GM19328 (cell line): ENCODE measurements at regions not wholly inside any gene's neighbourhood (a gene's known extent, or its start where the extent isn't known, plus 50 kb on each side); places are given as distances from the start of the nearest gene placed in this dataset.
"Not testable (repeated sequence)": the region's sequence is repeated elsewhere in the genome, so short reads cannot be mapped to it uniquely, and the experiment has no call there.

Source experiments
- ATAC-seq: cut with Tn5 transposase; IDR thresholded peaks from one replicate; pipeline ENCODE4 v1.9.1; 2021; ENCODE audit warnings: mild to moderate bottlenecking, moderate library complexity; ENCODE audit not compliant: unreplicated experiment

DNA sequence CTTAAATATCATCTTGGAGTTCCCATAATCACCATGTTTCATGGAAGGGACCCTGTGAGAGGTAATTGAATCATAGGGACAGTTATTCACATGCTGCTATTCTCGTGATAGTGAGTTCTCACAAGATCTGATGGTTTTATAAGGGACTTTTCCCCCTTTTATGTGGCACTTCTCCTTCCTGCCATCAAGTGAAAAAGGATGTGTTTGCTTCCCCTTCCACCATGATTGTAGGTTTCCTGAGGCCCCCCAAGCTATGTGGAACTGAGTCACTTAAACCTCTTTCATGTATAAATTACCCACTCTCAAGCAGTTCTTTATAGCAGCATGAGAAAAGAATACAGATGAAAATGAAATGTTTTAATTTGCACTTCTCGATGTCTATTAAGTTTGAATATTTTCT is 112.0 kb downstream of the ZNF648 start:
- no peak for ATAC-seq

DNA sequence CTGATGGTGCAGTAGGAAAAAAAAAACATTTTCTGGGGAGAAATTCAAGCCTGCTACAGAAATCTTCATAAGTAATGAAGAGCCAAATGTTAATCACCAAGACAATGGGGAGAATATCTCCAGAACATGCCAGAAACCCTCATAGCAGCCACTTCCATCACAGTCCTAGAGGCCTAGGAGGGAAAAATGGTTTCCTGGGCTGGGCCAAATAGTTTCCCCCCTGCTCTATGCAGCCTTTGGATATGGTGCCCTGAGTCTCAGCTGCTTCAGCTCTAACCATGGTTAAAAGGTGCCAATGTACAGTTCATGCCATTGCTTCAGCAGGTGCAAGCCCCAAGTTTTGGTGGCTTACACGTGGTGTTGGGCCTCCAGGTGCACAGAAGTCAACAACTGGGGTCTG is 113.1 kb downstream of the ZNF648 start:
- ATAC-seq: no peak

DNA sequence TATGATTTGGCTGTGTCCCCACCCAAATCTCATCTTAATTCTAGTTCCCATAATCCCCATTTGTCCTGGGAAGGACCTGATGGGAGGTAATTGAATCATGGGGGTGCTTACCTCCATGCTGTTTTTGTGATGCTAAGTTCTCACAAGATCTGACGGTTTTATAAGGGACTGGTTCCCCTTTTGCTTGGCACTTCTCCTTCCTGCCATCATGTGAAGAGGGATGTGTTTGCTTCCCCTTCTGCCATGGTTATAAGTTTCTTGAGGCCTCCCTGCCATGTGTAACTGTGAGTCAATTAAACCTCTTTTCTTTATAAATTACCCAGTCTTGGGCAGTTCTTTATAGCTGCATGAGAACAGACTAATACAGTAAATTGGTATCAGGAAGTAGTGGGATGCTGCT is 114.1 kb downstream of the ZNF648 start:
- ATAC-seq: no peak

DNA sequence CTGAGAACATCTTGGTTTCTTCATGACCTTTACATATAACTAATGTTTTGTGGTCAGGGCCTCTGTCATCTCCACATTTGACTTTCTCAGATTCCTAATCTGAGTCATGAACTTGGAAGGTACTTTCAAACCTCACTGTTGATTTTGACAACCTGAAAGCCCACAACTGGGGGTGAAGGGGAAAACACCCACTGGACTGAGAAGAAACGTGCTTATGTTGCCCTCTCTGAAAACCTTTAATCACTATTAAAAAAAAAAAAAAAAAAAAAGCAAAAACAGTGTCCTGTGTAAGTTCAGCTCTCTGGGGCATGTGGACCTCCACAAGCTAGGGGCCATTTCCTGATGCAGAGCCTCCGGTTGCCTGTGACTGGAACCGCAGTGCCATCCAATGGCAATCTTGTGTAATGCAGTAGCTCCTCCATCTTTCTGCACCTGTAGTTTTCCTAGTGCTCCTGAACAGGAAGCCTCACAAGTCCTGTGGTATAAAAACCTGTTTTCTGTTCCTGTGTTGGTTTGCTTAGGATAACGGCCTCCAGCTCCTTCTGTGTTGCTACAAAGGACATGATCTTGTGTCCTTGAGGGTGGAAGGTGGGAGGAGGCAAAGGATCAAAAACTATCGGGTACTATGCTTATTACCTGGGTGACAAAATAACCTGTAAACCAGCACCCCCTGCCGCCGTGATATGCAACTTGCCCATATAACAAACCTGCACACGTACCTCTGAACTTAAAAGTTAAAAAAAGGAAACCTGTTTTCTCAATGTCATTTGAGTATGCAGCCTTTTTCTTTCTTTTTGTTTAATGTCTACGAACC is 124.5 kb downstream of the ZNF648 start:
- ATAC-seq: peak; percentile 77

DNA sequence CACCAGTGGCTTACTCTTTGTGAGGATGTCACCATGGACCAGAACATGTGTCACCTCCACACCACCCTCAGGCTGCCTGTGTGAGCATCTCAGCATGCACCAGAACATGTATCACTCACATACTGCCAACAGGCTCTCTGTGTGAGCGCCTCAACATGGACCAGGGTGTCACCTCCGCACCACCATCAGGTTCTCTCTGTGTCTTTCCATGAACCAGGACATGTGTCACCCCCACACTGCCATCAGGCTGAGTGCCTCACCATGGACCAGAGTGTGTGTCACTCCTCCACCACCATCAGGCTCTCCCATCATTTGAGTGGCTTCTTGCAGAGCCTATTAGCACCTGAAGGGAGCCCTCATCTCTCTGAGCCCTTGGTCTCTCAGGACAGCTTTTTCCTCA is 125.2 kb downstream of the ZNF648 start:
- peak; percentile 29 for ATAC-seq

DNA sequence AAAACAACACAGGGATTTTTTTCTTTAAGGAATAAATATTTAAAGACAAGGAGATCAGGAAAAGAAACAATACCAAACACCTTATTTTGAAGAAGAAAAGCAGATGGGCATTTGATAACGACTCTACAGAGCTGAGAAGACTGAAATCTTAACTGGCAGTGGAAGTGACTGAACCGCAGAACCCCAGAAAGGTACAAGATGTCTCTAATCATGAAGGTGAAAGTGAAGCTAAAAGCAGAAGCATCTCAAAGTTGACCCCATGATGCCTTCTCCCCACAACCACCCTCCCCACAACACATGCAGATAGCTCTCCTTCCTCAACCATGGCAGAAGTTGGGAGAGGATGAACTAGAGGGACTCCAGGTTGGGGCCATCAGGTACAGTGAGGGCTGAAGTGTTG is 129.6 kb downstream of the ZNF648 start:
- ATAC-seq: no peak

- ATAC-seq: no peak
These were observed 131.3 kb downstream of the ZNF648 start for GRCh38 chr1:181930187-181930586.

GRCh38 chr1:181926697-181927096 is 134.8 kb downstream of the ZNF648 start:
- ATAC-seq: no peak

DNA sequence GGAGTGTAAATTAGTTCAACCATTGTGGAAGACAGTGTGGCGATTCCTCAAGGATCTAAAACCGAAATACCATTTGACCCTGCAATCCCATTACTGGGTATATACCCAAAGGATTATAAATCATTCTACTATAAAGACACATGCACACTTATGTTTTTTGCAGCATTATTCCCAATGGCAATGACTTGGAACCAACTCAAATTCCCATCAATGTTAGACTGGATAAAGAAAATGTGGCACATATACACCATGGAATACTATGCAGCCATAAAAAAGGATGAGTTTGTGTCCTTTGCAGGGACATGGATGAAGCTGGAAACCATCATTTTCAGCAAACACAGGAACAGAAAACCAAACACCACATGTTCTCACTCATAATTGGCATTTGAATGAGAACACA is 137.5 kb downstream of the ZNF648 start:
- not testable (repeated sequence) for ATAC-seq

GRCh38 chr1:181919542-181919941 is 142.0 kb downstream of the ZNF648 start:
- no peak for ATAC-seq

- ATAC-seq: no peak
These were observed 142.5 kb downstream of the ZNF648 start for GRCh38 chr1:181918880-181919525.

DNA sequence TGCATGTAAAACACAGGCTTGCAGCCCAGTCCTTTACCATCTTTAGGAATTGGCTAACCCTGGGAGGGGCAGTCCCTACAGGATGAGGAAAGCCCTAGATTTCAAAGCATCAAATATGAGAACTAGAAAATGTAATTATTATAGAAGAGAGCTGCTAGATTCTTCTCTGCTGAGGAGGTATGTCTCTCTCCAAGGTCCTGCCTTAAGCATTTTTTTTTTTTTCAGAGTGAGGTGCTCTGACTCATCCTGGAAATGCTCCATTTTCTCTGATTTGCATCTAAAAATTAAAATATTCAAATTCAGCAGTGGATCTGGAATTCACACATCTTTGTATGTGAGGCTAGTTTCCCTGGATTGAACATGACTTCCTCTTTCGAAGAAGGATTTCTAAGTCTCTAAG is 149.8 kb downstream of the ZNF648 start:
- no peak for ATAC-seq

DNA sequence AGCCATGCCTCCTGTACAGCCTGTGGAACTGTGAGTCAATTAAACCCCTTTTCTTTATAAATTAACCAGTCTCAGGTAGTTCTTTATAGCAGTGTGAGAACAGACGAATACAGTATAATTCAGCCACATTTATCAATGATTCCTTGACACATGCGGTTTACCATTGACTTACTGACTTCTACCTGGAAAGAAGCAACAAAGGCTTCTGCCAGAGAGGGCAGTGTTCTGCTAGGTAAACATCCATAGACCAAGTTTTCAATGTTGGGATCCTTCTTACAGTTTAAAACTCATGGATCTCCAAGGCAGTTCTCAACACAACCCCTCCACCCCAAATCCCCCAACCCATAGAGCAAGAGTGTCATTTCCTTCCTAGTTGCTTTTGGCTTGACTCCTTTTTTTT is 150.6 kb downstream of the ZNF648 start:
- ATAC-seq: no peak

- ATAC-seq: no peak
These were observed 152.5 kb downstream of the ZNF648 start for GRCh38 chr1:181909010-181909409.

- ATAC-seq: no peak
These were observed 154.9 kb downstream of the ZNF648 start for GRCh38 chr1:181906631-181907030.

- ATAC-seq: no peak
These were observed 155.4 kb downstream of the ZNF648 start for GRCh38 chr1:181905944-181906597.

- no peak for ATAC-seq
These were observed 162.7 kb downstream of the ZNF648 start for GRCh38 chr1:181898773-181899172.

DNA sequence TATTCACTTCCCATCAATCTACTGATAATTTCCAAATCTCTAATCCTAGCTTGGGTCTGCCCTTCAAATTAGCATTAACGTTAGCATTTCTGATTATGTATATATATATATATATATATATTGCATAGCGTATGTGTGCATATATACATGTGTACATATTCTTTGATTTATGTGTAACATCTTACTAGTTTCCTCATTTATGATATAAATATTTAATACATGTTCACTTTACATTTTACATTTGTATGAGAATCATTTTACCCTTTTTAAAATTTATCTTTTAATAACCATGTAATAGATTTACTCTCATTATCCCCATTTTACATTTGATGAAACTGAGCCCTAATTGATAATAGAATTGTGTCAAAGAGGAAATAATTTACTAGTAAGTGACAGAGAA is 164.7 kb downstream of the ZNF648 start:
- ATAC-seq: no peak

GRCh38 chr1:181894439-181894859 is 167.1 kb downstream of the ZNF648 start:
- ATAC-seq: no peak

DNA sequence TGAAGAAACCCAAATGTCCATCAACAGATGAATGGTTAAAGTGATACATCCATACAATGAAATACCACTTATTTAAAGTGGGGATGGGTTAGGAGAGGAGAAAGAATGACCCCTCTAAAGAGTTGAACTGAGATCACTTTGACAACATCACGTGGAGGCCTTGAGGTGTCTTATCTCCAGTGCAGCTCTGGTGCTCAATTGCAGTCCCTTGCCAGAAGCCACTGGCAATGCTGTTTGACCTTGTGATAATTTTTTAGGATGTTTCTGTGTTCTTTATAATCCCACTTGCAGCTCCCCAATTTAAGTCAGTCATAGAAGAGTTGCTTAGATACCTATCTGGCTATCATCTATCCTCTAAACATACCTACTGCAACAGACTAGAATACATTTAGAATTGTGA is 167.6 kb downstream of the ZNF648 start:
- no peak for ATAC-seq

GRCh38 chr1:181893150-181893549 is 168.4 kb downstream of the ZNF648 start:
- ATAC-seq: not testable (repeated sequence)

- no peak for ATAC-seq
These were observed 188.9 kb downstream of the ZNF648 start for GRCh38 chr1:181872562-181872961.
